ENCODE measurements at regions not wholly inside any gene's neighbourhood (a gene's known extent, or its start where the extent isn't known, plus 50 kb on each side); places are given as distances from the start of the nearest gene placed in this dataset.

GRCh38 chrX:110989869-110990268, 106.1 kb upstream of the PAK3 start:
- no peak overlapping the region for H3K27ac ChIP-seq
- TF ChIP-seq POLR2A (IDR thresholded peaks at IDR 0.05) = no peak
- TF ChIP-seq POLR2AphosphoS5 (IDR thresholded peaks at IDR 0.05) = no peak
- no peak for TF ChIP-seq EP300 (IDR thresholded peaks at IDR 0.05)
- TF ChIP-seq CTCF (IDR thresholded peaks at IDR 0.05) = no peak
- no peaks in the 10 kb centered on the region for H3K4me1 ChIP-seq
- DNase-seq (ENCODE audit: low spot score in 2 of 2) = no peak
- H3K9me3 ChIP-seq = no peaks in the 10 kb centered on the region
- no peaks in the 10 kb centered on the region for H3K27me3 ChIP-seq
- H3K36me3 ChIP-seq = no peaks in the 10 kb centered on the region
- WGBS = 77% methylated on average over 6 of the region's 6 CpGs
- no peak overlapping the region for H3K4me3 ChIP-seq

GRCh38 chrX:110989447-110989846, 106.5 kb upstream of the PAK3 start:
- Histone ChIP-seq H3K36me3 (no peaks in the 10 kb centered on the region), H3K4me1 (no peaks in the 10 kb centered on the region), H3K9me3 (no peaks in the 10 kb centered on the region), H3K27ac (no peak overlapping the region), H3K27me3 (no peaks in the 10 kb centered on the region), H3K4me3 (no peak overlapping the region)
- WGBS = 76% methylated on average over 3 of the region's 3 CpGs
- no peak for TF ChIP-seq EP300 (IDR thresholded peaks at IDR 0.05)
- no peak for TF ChIP-seq POLR2A (IDR thresholded peaks at IDR 0.05)
- no peak for TF ChIP-seq POLR2AphosphoS5 (IDR thresholded peaks at IDR 0.05)
- no peak for TF ChIP-seq CTCF (IDR thresholded peaks at IDR 0.05)
- no peak for DNase-seq (ENCODE audit: low spot score in 2 of 2)

GRCh38 chrX:110987292-110987691, 108.7 kb upstream of the PAK3 start:
- DNase-seq (ENCODE audit: low spot score in 2 of 2) = no peak
- H3K4me1 ChIP-seq = no peaks in the 10 kb centered on the region
- TF ChIP-seq EP300 (IDR thresholded peaks at IDR 0.05) (no peak), POLR2AphosphoS5 (IDR thresholded peaks at IDR 0.05) (no peak), CTCF (IDR thresholded peaks at IDR 0.05) (no peak), POLR2A (IDR thresholded peaks at IDR 0.05) (no peak)
- H3K27me3 ChIP-seq = no peaks in the 10 kb centered on the region
- WGBS = 45% methylated on average over 3 of the region's 3 CpGs
- no peak overlapping the region for H3K4me3 ChIP-seq
- no peaks in the 10 kb centered on the region for H3K9me3 ChIP-seq
- H3K36me3 ChIP-seq = no peaks in the 10 kb centered on the region
- H3K27ac ChIP-seq = no peak overlapping the region

GRCh38 chrX:110985470-110985869, 110.5 kb upstream of the PAK3 start:
- Histone ChIP-seq H3K36me3 (no peaks in the 10 kb centered on the region), H3K4me3 (no peak overlapping the region), H3K9me3 (no peaks in the 10 kb centered on the region), H3K27ac (no peak overlapping the region), H3K4me1 (no peaks in the 10 kb centered on the region), H3K27me3 (no peaks in the 10 kb centered on the region)
- 21% methylated on average over 2 of the region's 2 CpGs for WGBS
- TF ChIP-seq EP300 (IDR thresholded peaks at IDR 0.05) = no peak
- TF ChIP-seq POLR2A (IDR thresholded peaks at IDR 0.05) = no peak
- no peak for TF ChIP-seq POLR2AphosphoS5 (IDR thresholded peaks at IDR 0.05)
- no peak for TF ChIP-seq CTCF (IDR thresholded peaks at IDR 0.05)
- no peak for DNase-seq (ENCODE audit: low spot score in 2 of 2)

GRCh38 chrX:110983024-110983423, 113.0 kb upstream of the PAK3 start:
- H3K36me3 ChIP-seq = no peaks in the 10 kb centered on the region
- WGBS = 26% methylated on average over 2 of the region's 2 CpGs
- H3K9me3 ChIP-seq = no peaks in the 10 kb centered on the region
- no peak overlapping the region for H3K27ac ChIP-seq
- DNase-seq (ENCODE audit: low spot score in 2 of 2) = no peak
- H3K4me3 ChIP-seq = no peak overlapping the region
- TF ChIP-seq POLR2A (IDR thresholded peaks at IDR 0.05) (no peak), POLR2AphosphoS5 (IDR thresholded peaks at IDR 0.05) (no peak), CTCF (IDR thresholded peaks at IDR 0.05) (no peak), EP300 (IDR thresholded peaks at IDR 0.05) (no peak)
- H3K27me3 ChIP-seq = no peaks in the 10 kb centered on the region
- H3K4me1 ChIP-seq = no peaks in the 10 kb centered on the region
